Heart left ventricle (tissue), 16 donors: ENCODE measurements at regions not wholly inside any gene's neighbourhood (a gene's known extent, or its start where the extent isn't known, plus 50 kb on each side); places are given as distances from the start of the nearest gene placed in this dataset.

Experiments
- ATAC-seq, 4 donors: fragments of 200-7000 bp; cut with Tn5 transposase; one replicate each; pipeline ENCODE4 v1.9.1; 2020 to 2022; ENCODE audit warnings: moderate library complexity in 4 of 4, mild to moderate bottlenecking in 3 of 4, moderate number of reproducible peaks in 1 of 4
- DNase-seq, 5 donors: peaks; one replicate each; pipeline ENCODE4 v3.0.0-alpha.2; 2020
- H3K27ac ChIP-seq, 12 donors: fragments of 200-600 bp; sonication (generic) in 4 of 12; one replicate each; pipeline versions ENCODE4 v1.5.0 to v1.8.0; 2016 to 2022; ENCODE audit warnings: mild to moderate bottlenecking in 2 of 12
- H3K27me3 ChIP-seq, 9 donors: fragments of 200-600 bp; sonication (generic) in 2 of 9; one replicate each; pipeline versions ENCODE4 v1.5.1 to v1.8.0; 2016 to 2022; ENCODE audit warnings: mild to moderate bottlenecking in 3 of 9
- H3K36me3 ChIP-seq, 9 donors: fragments of 200-600 bp; sonication (generic) in 2 of 9; one replicate each; pipeline versions ENCODE4 v1.5.0 to v1.8.0; 2018 to 2022; ENCODE audit warnings: mild to moderate bottlenecking in 2 of 9
- H3K4me1 ChIP-seq, 12 donors: fragments of 200-600 bp; sonication (generic) in 4 of 12; one replicate each; pipeline versions ENCODE4 v1.5.0 to v1.8.0; 2016 to 2022; ENCODE audit warnings: mild to moderate bottlenecking in 3 of 12
- H3K4me3 ChIP-seq, 12 donors: fragments of 200-600 bp; sonication (generic) in 4 of 12; one replicate each; pipeline versions ENCODE4 v1.5.0 to v1.8.0; 2017 to 2022; ENCODE audit warnings: mild to moderate bottlenecking in 9 of 12, moderate library complexity in 4 of 12
- H3K9me3 ChIP-seq, 12 donors: fragments of 200-600 bp; sonication (generic) in 4 of 12; one replicate each; pipeline versions ENCODE4 v1.5.0 to v1.8.0; 2016 to 2022; ENCODE audit warnings: mild to moderate bottlenecking in 1 of 12
- CTCF ChIP-seq, 12 donors: fragments of 200-600 bp; sonication (generic) in 4 of 12; IDR thresholded peaks; one replicate each; pipeline versions ENCODE4 v1.5.0 to v1.8.0; 2018 to 2022; ENCODE audit warnings: antibody characterized with exemption in 12 of 12, mild to moderate bottlenecking in 5 of 12
- POLR2A ChIP-seq, 2 donors: fragments of 450-650 bp; IDR thresholded peaks; one replicate each; pipeline ENCODE4 v1.6.1; 2017; ENCODE audit warnings: antibody characterized with exemption in 2 of 2, mild to moderate bottlenecking in 2 of 2, moderate library complexity in 2 of 2
- WGBS, 4 donors: extraction: QIAGEN DNeasy Blood & Tissue Kit in 2 of 4; methylation state at CpG; one replicate each; pipeline versions ENCODE4 v1.1.5 to v1.1.7; 2013 to 2018; 5-methylcytosine and 5-hydroxymethylcytosine counted together
- intact Hi-C, 10 donors: fragments of 100-400 bp; cut with DNase I; formaldehyde crosslinking; loops; one replicate each; pipeline versions ENCODE4 v1.11.1 to v1.14.2; 2022
- donor health status: ischemic (EF 13 %, LVEDD 7.1; RV severe dilation, severe dysfunction).
- donor health status: healthy with polysubstance abuse.
- donor health status: DM: no; HTN: yes; CAD: no.
- donor health status: DM: no; HTN: no; CAD: no.
- donor health status: ischemic (EF 25% LVEDD 6.9; RV normal size, moderate dysfunction).
- donor health status: ischemic (EF 25% LVEDD 5.7; RV mildly dilated, moderate dysfunction).
- donor health status: healthy.
- donor health status: DM: yes; HTN: yes; CAD: no.
- donor health status: ischemic (EF 35%, LVEDD 5.7; RV mildly dilated, moderate dysfunction).
- donor health status: nonischemic (EF 11% LVEDD 7.7; RV severe dilation, severe dysfunction).
- donor health status: DM: yes; HTN: yes; CAD: no.
- donor health status: PGD.
- donor health status: ischemic (EF 29% LVEDD 5.4; RV normal size, mild dysfunction).
- donor health status: nonischemic (EF 23%, LVEDD 6.1; RV moderate dilation, normal function).

- 46 to 83% (median 56%) methylated on average over 2 of the region's 2 CpGs for WGBS, 4 donors
- ATAC-seq (peak in 3 of 4 donors; percentile 34 to 64 (median 63)), DNase-seq (no peak)
- Histone ChIP-seq H3K36me3 (no peaks in the 10 kb centered on the region), H3K27me3 (peaks cover 0 to 3% (median 0%) of the 10 kb centered on the region in 9 donors), H3K27ac (peak overlapping the region in 1 of 12 donors; percentile 4), H3K4me1 (peaks cover 0 to 6% (median 0%) of the 10 kb centered on the region in 12 donors), H3K4me3 (no peak overlapping the region), H3K9me3 (no peaks in the 10 kb centered on the region)
- TF ChIP-seq CTCF (IDR thresholded peaks at IDR 0.05) (no peak), POLR2A (IDR thresholded peaks at IDR 0.05) (no peak)
- intact Hi-C loops: no loop called here
Observed at GRCh38 chr5:4042311-4042710, 446.7 kb downstream of the IRX1 start.

- Histone ChIP-seq H3K27me3 (peaks cover 0 to 3% (median 0%) of the 10 kb centered on the region in 9 donors), H3K4me1 (peaks cover 0 to 6% (median 0%) of the 10 kb centered on the region in 12 donors), H3K4me3 (no peak overlapping the region), H3K27ac (peak overlapping the region in 3 of 12 donors; percentile 6 to 45 (median 38)), H3K9me3 (no peaks in the 10 kb centered on the region), H3K36me3 (no peaks in the 10 kb centered on the region)
- TF ChIP-seq POLR2A (IDR thresholded peaks at IDR 0.05): no peak
- TF ChIP-seq CTCF (IDR thresholded peaks at IDR 0.05): no peak
- intact Hi-C loops: no loop called here
- ATAC-seq: no peak
- DNase-seq: no peak
Observed at GRCh38 chr5:4043135-4043534, 447.5 kb downstream of the IRX1 start.

- 95 to 100% (median 99%) methylated on average over 2 of the region's 2 CpGs for WGBS, 4 donors
- TF ChIP-seq POLR2A (IDR thresholded peaks at IDR 0.05) (no peak), CTCF (IDR thresholded peaks at IDR 0.05) (no peak)
- H3K4me1 ChIP-seq: peaks cover 0 to 6% (median 0%) of the 10 kb centered on the region in 12 donors
- no peaks in the 10 kb centered on the region for H3K36me3 ChIP-seq
- no peak overlapping the region for H3K27ac ChIP-seq
- H3K27me3 ChIP-seq: peaks cover 0 to 3% (median 0%) of the 10 kb centered on the region in 9 donors
- no peak overlapping the region for H3K4me3 ChIP-seq
- H3K9me3 ChIP-seq: no peaks in the 10 kb centered on the region
- ATAC-seq (no peak), DNase-seq (no peak)
- intact Hi-C loops: no loop called here
Observed at GRCh38 chr5:4044881-4045280, 449.2 kb downstream of the IRX1 start.

- TF ChIP-seq POLR2A (IDR thresholded peaks at IDR 0.05) (no peak), CTCF (IDR thresholded peaks at IDR 0.05) (no peak)
- 51 to 79% (median 58%) methylated on average over 4 of the region's 4 CpGs for WGBS, 4 donors
- DNase-seq: no peak
- H3K36me3 ChIP-seq: no peaks in the 10 kb centered on the region
- peaks cover 0 to 5% (median 0%) of the 10 kb centered on the region in 12 donors for H3K4me1 ChIP-seq
- no peak overlapping the region for H3K4me3 ChIP-seq
- intact Hi-C loops: no loop called here
- H3K27me3 ChIP-seq: no peaks in the 10 kb centered on the region
- no peaks in the 10 kb centered on the region for H3K9me3 ChIP-seq
- no peak overlapping the region for H3K27ac ChIP-seq
- ATAC-seq: peak in 2 of 4 donors; percentile 83 to 94
Observed at GRCh38 chr5:4048398-4048797, 452.8 kb downstream of the IRX1 start.
